GM21825 (cell line): ENCODE measurements at regions not wholly inside any gene's neighbourhood (a gene's known extent, or its start where the extent isn't known, plus 50 kb on each side); places are given as distances from the start of the nearest gene placed in this dataset.

Source experiments
- ATAC-seq: cut with Tn5 transposase; IDR thresholded peaks from one replicate; pipeline ENCODE4 v1.9.1; 2021; ENCODE audit warnings: mild to moderate bottlenecking, moderate library complexity; ENCODE audit not compliant: unreplicated experiment

DNA sequence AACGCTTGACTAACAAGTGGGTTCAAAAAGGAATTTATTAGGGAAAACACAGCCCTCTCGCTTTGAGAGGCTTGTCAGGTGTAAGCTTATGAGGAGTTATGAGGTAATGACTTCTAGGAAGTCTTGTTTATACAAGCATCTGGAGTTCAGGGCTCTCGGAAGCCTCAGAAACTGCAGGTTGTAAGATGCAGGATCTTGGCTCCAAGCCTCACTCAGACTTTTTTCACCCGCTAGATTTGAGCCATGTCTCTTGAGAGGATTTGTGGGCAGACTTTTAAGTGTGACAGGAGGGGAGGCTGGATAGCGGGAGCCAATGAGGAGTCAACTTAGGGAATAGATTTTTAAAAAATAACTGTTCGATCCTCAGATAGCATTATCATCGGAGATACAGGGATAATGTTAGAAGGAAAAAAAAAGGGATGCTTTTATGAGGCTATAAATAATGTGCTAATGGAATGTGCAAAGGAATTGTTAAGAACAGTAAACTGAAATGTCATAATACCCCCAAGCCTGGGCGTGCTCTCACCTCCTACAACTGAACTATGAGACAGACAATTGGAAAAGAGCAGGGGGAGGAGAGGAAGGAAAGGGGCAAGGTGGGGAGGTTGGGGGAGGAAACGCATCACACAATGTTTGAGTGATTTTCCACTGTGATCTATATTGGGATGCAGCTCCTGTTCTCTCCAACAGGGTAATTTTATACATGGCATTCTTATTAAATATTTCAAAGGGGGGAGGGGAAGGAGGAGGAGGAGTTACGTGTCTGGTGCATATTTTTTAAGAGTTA is 107.4 kb upstream of the ESRRG start:
- ATAC-seq, result no peak

GRCh38 chr1:216827251-216827650 is 104.0 kb upstream of the ESRRG start:
- no peak for ATAC-seq

- ATAC-seq, result no peak
Observed at GRCh38 chr1:216826646-216827045, 103.4 kb upstream of the ESRRG start.

- no peak for ATAC-seq
Observed at GRCh38 chr1:216826214-216826613, 103.0 kb upstream of the ESRRG start.

DNA sequence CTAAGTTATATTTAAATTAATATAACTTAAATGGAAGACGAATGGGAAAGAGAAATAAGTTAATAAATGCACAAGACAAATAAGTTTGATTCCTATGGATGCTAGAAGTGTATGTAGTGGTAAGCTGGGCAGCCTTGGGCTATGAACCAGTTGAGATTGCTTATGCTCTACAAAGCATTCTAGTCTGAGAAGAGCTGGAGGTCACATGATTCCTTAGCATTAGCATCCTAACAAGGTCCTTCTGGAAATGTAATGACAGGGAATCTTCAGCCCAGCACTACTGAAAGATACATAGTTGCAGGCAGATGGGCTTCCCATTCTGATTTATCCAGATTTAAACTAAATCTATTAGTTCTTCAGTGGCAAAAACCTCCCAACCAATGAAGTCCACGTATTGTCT is 102.3 kb upstream of the ESRRG start:
- no peak for ATAC-seq

- ATAC-seq, result no peak
Observed at GRCh38 chr1:216824511-216824910, 101.3 kb upstream of the ESRRG start.

DNA sequence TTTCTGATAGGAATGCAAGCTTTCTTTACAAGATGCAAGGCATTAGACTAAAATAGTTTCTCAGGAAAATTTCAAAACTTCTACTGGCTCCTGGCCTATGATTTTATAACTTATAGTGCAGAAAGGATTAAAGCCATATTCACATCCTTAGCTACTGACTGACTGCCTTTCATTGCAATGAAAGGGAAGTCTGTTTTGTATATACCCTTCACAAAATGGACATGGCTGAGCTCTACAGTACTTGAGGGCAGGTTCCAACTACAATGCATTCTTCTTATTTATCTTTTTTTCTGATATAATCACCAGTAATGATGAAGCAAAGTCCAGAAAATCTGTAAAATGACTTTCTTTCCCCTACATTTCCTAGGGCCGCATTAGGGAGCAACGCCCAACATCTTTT is 100.5 kb upstream of the ESRRG start:
- no peak for ATAC-seq

DNA sequence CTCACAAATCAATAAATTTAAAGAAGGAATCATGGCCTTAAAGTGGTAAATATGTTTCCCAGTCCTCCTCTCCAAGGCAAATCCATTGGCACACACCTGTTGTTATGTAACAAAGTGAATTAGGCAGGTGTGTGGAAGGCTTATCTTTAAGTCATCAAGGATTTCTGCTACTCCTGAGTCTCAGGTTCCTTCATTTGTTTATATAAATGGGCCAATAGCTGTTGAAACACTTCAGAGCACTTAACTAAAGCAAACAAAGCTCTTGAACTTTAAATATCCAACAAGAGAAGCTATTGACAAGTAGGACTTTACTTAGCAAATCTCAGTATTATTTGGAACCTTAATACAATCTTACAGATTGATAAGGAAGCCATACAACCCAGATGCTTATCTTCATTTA is 99.3 kb upstream of the ESRRG start:
- no peak for ATAC-seq

- ATAC-seq, result no peak
Observed at GRCh38 chr1:216820345-216820744, 97.1 kb upstream of the ESRRG start.

DNA sequence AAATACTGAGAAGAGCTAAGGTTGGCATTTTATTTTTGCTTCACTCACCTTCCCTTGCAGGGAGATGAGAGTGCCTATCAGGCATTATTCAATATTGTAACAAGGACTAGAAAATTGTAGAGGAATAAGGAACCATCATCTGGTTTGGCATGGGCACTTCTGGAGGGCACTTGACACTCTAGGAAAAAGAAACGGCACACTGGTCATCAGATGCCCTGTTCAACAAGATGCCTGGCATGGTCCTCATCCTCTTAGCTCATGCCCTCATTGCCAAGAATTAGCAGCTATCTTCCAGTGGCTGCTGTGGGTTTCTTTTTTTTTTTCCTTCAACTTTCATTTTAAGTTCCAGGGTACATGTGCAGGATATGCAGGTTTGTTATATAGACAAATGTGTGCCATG is 95.1 kb upstream of the ESRRG start:
- no peak for ATAC-seq

DNA sequence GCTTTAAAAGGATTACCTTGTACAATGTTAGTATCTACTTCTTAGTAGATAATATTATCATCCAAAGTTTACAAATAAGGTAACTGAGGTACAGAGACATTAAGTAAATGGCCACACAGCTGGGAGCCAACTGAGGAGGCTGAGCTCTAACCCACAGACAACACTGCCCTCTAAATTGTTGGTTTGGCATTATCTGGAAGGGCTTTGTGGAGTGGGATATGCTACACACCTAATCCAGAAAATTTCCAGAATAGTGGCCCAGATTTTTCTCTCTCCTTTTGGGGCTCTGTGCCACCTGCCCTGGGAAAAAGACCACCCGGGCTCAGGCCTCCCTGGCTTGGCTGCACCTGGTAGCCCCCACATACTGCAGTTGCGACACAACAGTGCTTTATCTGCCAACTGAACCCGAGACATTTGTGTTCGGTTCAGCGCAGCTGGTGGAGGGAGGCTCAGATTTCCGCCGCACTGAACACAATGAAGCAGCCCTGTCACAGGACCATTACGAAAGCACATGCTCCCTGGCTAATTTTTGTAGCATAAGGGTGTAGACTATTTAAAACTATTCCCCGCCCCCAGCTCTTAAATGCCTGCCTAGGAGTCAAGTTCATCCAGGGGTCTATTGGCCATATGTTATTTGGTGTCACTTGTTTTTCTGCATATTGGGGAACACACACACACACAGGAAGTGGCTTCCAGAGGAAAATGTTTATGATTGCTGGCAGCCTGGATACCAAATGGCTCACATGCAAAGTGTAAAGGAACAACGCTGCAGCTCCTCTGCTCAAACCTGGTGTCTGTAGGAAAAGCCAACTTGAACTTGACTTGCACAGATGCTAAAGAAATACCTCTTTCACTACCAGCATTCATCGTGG is 92.3 kb upstream of the ESRRG start:
- no peak for ATAC-seq

DNA sequence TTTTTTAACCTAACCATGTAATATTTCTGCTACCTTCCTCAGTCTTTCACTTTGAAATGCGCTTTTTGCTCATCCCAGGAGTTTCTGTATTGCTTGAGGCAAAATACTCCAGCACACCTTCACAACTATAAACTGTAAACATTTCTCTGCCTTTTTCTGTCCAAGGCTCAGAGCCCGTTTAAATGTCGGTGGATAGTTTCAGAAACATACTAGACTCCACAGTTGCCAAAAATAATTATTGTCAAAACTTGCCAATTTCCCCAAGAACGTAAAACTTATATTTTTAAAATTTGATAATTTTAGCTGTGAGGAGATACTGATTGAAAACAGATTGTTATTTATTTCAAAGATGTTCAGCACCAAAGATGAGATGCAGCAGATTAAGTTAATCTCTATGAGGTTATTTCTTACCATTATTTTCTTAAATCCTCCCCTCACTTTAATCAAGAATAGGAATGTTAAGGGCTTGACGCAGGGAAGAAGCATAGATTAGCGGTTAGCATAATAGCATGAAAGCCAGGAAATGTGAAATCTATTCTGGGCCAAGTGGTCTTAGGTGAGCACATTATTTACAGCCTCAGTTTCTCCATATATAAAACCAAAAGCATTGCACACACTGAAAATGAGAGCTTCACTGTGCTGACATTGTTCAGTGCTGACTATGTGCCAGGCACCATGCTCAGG is 91.5 kb upstream of the ESRRG start:
- ATAC-seq, result no peak

DNA sequence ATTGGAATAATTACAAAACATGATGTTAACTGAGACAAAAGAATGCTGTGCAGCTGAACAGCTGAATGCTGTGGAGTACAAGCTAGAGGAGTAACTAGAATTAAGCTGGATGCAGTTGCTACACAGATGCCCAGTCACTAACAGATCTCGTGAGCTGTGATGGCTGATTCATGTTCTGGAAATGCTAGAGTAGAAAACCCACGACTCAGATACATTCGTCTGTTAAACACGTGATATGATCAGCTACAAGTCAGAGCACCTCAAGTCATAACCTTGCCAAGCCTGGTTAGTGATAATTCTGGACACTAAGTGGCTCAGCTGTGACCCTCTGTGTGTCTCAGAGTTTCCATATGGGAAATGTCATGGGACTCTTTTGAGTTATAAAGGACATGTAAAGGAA is 89.7 kb upstream of the ESRRG start:
- ATAC-seq, result no peak

- ATAC-seq, result no peak
Observed at GRCh38 chr1:216809649-216810048, 86.4 kb upstream of the ESRRG start.

GRCh38 chr1:216807696-216808095 is 84.5 kb upstream of the ESRRG start:
- ATAC-seq, result no peak

DNA sequence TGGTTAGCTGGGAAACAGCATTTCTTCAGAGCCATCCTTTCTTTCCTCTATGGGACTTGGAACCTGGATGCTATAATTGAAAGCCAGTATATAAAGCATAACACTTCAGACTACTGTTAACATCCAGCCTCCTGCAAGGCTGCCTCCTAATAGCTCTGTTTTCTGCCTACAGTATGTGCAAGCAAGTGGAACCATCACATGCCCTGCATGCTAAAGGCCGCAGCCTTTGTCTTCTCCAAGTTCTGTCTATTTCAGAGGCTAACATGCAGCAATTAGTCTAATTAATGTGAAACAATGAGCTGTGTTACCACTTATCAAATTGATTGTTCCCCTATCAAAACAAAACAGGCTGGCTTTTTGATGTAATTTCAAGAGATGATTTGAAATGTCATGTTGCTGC is 82.7 kb upstream of the ESRRG start:
- ATAC-seq, result no peak

DNA sequence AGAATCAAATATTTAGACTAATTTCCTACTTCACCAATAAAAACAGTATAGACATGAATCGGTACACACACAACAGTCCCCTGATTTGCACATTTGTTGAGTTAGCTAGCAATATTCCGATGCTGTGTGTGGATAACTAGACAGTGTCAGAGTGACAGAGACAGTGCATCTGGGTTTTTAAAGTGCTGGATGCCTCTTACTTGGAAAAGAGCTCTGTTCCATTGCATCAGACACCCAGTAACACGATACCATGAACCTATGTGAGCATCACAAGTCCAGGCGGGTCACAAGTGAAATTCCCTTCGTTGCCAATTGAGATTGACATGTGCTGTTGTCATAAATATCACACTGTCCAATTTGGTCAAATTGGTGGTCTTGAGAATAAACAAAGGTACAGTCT is 82.0 kb upstream of the ESRRG start:
- no peak for ATAC-seq

DNA sequence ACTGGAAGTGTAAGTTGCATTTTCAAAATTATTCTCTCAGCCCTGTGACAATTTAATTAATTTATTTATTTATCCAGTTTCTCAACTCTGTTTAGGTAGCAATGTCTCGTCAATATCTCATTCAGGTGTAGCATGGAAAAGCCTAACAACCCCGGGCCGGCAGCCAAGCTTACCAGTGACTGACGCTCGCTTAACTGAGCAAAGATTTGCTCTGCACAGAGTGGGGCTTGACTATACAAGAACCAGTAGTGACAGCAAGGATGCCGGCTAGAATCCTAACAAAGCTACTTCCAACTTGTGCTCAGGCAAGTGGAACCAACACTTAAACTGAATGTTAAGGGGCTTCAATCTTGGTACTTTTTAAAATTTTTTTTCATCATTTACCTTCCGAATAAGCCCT is 80.9 kb upstream of the ESRRG start:
- ATAC-seq, result no peak

GRCh38 chr1:216794586-216794985 is 71.4 kb upstream of the ESRRG start:
- no peak for ATAC-seq

DNA sequence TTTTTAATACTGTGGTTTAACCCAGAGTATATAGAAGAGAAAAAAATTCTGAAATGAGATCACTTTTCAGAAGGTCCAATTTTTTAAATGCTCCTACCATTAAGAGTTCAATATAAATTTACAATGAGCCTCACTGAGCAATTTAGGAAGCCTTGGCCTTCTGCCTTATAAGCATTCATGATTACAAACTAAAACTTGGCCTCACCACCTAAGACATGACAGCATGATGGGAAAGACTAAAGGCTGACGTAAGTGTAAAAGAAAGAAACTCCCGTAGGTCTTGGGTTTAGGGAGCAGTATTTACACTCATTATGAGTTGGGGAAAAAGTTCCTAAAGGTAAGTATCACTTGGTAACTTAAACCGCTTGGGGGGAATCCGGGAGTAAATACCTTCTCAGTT is 70.7 kb upstream of the ESRRG start:
- ATAC-seq, result no peak

DNA sequence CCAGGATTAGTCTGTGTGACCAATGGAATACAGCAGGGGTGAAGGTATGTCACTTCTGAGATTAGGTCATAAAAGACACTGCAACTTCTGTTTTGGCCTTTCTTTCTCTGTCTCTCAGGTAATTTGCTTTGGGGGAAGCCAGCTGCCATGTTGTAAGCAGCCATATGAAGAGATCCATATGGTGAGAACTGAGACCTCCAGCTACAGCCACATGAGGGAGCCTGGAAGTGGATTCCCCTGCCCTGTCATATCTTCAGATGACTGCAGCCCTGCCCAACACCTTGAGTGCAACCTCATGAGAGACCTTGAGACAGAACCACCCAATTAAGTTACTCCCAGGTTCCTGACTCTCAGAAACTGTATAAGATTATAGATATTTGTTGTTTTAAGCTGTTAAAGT is 70.1 kb upstream of the ESRRG start:
- ATAC-seq, result no peak

DNA sequence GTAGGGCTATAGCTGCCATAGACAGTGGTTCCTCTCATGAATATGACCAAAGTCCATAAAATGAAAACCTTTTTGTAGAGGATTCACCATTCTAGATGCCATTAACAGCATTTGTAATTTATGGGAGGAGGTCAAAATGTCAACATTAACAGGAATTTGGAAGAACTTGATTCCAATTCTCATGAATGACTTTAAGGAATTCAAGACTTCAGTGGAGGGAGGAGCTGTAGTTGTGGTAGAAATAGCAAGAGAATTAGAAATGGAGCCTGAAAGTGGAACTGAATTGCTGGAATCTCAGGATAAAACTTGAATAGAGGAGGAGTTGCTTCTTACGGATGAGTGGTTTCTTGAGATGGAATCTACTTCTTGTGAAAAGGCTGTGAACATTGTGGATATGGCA is 65.4 kb upstream of the ESRRG start:
- no peak for ATAC-seq
